Loucy (cell line): ENCODE measurements at regions not wholly inside any gene's neighbourhood (a gene's known extent, or its start where the extent isn't known, plus 50 kb on each side); places are given as distances from the start of the nearest gene placed in this dataset.

Experiments
- H2AFZ ChIP-seq: fragments of 200-600 bp; sonication (generic); 2 replicates; pipeline ENCODE4 v1.6.0; 2016; ENCODE audit warnings: antibody characterized with exemption, mild to moderate bottlenecking, low read length, moderate library complexity
- H3F3A ChIP-seq: fragments of 200-600 bp; 2 replicates; pipeline ENCODE4 v1.6.0; 2016; ENCODE audit warnings: antibody characterized with exemption, low read depth, mild to moderate bottlenecking
- H3K27me3 ChIP-seq: fragments of 200-600 bp; sonication (generic); 2 replicates; pipeline ENCODE4 v1.6.1; 2014; ENCODE audit warnings: low read length, mild to moderate bottlenecking; ENCODE audit not compliant: insufficient read depth, poor library complexity, severe bottlenecking
- H3K36me3 ChIP-seq: fragments of 200-600 bp; sonication (generic); 2 replicates; pipeline ENCODE4 v1.6.1; 2016; ENCODE audit warnings: low read length; ENCODE audit not compliant: insufficient read depth
- H3K4me1 ChIP-seq: fragments of 200-600 bp; sonication (generic); 2 replicates; pipeline ENCODE4 v1.5.1; 2014; ENCODE audit warnings: low read length, mild to moderate bottlenecking; ENCODE audit not compliant: insufficient read depth, poor library complexity, severe bottlenecking
- H3K4me2 ChIP-seq: fragments of 200-600 bp; sonication (generic); 2 replicates; pipeline ENCODE4 v1.6.0; 2014; ENCODE audit warnings: antibody characterized with exemption, low read length, low read depth, mild to moderate bottlenecking; ENCODE audit not compliant: poor library complexity, severe bottlenecking
- H3K4me3 ChIP-seq: fragments of 200-600 bp; sonication (generic); 2 replicates; pipeline ENCODE4 v1.5.1; 2014; ENCODE audit warnings: low read length, mild to moderate bottlenecking, mixed read lengths; ENCODE audit not compliant: poor library complexity, severe bottlenecking
- H3K79me2 ChIP-seq: fragments of 200-600 bp; sonication (generic); 2 replicates; pipeline ENCODE4 v1.6.1; 2014; ENCODE audit warnings: low read length; ENCODE audit not compliant: insufficient read depth
- H3K9ac ChIP-seq: fragments of 200-600 bp; sonication (generic); 2 replicates; pipeline ENCODE4 v1.6.0; 2014; ENCODE audit warnings: mild to moderate bottlenecking, low read depth, low read length, moderate library complexity; ENCODE audit not compliant: poor library complexity, severe bottlenecking
- H3K9me2 ChIP-seq: fragments of 200-600 bp; sonication (generic); replicated peaks from 2 replicates; pipeline ENCODE4 v1.6.1; 2016; ENCODE audit warnings: low read depth, low read length, mixed read lengths
- H3K9me3 ChIP-seq: fragments of 200-600 bp; sonication (generic); 2 replicates; pipeline ENCODE4 v1.6.1; 2014; ENCODE audit warnings: mild to moderate bottlenecking, antibody characterized with exemption, low read length, low read depth; ENCODE audit not compliant: insufficient read depth
- H4K20me1 ChIP-seq: fragments of 200-600 bp; sonication (generic); 2 replicates; pipeline ENCODE4 v1.6.0; 2014; ENCODE audit warnings: antibody characterized with exemption, low read length, mild to moderate bottlenecking; ENCODE audit not compliant: insufficient read depth, poor library complexity, severe bottlenecking
- CTCF ChIP-seq: fragments of 200-600 bp; sonication (generic); conservative IDR thresholded peaks from 2 replicates; pipeline ENCODE4 v1.5.1; 2014; ENCODE audit warnings: mild to moderate bottlenecking, antibody characterized with exemption, low read length
- EZH2phosphoT487 ChIP-seq: fragments of 200-600 bp; IDR thresholded peaks from 2 replicates; pipeline ENCODE4 v1.6.1; 2018; ENCODE audit warnings: antibody characterized with exemption, mild to moderate bottlenecking, moderate library complexity, borderline replicate concordance

- H3K36me3 ChIP-seq: no peaks in the 10 kb centered on the region
- H3K79me2 ChIP-seq: no peaks in the 10 kb centered on the region
- no peak overlapping the region for H2AFZ ChIP-seq
- H3K4me3 ChIP-seq: no peak overlapping the region
- H4K20me1 ChIP-seq: no peaks in the 10 kb centered on the region
- TF ChIP-seq EZH2phosphoT487 (no peak), CTCF (no peak)
- H3K9me3 ChIP-seq: no peaks in the 10 kb centered on the region
- no peaks in the 10 kb centered on the region for H3K9me2 ChIP-seq
- no peaks in the 10 kb centered on the region for H3F3A ChIP-seq
- H3K4me2 ChIP-seq: no peak overlapping the region
- H3K4me1 ChIP-seq: peaks cover 39% of the 10 kb centered on the region
- no peaks in the 10 kb centered on the region for H3K27me3 ChIP-seq
- H3K9ac ChIP-seq: no peak overlapping the region
Observed at GRCh38 chr6:14626556-14626955, 509.0 kb downstream of the CD83 start.

GRCh38 chr6:14630016-14630415 lies 512.4 kb downstream of the CD83 start:
- Histone ChIP-seq H3K9me3 (no peaks in the 10 kb centered on the region), H3K9ac (no peak overlapping the region), H3F3A (no peaks in the 10 kb centered on the region), H4K20me1 (no peaks in the 10 kb centered on the region), H3K79me2 (no peaks in the 10 kb centered on the region), H2AFZ (no peak overlapping the region), H3K9me2 (no peaks in the 10 kb centered on the region), H3K4me1 (peaks cover 30% of the 10 kb centered on the region), H3K27me3 (no peaks in the 10 kb centered on the region), H3K4me2 (no peak overlapping the region), H3K4me3 (no peak overlapping the region), H3K36me3 (no peaks in the 10 kb centered on the region)
- no peak for TF ChIP-seq CTCF
- TF ChIP-seq EZH2phosphoT487: no peak

- H3K4me1 ChIP-seq: peaks cover 34% of the 10 kb centered on the region
- TF ChIP-seq EZH2phosphoT487 (no peak), CTCF (no peak)
Observed at GRCh38 chr6:14633479-14633878, 515.9 kb downstream of the CD83 start.

More at GRCh38 chr6:14633479-14633878, 515.9 kb downstream of the CD83 start:
- no peak overlapping the region for H2AFZ ChIP-seq
- no peak overlapping the region for H3K4me2 ChIP-seq
- no peaks in the 10 kb centered on the region for H3K36me3 ChIP-seq
- H3K9me2 ChIP-seq: no peaks in the 10 kb centered on the region
- peak overlapping the region; percentile 8 for H3K9ac ChIP-seq
- no peaks in the 10 kb centered on the region for H3K9me3 ChIP-seq
- H3K4me3 ChIP-seq: no peak overlapping the region
- no peaks in the 10 kb centered on the region for H4K20me1 ChIP-seq
- no peaks in the 10 kb centered on the region for H3K79me2 ChIP-seq
- no peaks in the 10 kb centered on the region for H3F3A ChIP-seq
- H3K27me3 ChIP-seq: no peaks in the 10 kb centered on the region
